ENCODE measurements at regions not wholly inside any gene's neighbourhood (a gene's known extent, or its start where the extent isn't known, plus 50 kb on each side); places are given as distances from the start of the nearest gene placed in this dataset.

DNA sequence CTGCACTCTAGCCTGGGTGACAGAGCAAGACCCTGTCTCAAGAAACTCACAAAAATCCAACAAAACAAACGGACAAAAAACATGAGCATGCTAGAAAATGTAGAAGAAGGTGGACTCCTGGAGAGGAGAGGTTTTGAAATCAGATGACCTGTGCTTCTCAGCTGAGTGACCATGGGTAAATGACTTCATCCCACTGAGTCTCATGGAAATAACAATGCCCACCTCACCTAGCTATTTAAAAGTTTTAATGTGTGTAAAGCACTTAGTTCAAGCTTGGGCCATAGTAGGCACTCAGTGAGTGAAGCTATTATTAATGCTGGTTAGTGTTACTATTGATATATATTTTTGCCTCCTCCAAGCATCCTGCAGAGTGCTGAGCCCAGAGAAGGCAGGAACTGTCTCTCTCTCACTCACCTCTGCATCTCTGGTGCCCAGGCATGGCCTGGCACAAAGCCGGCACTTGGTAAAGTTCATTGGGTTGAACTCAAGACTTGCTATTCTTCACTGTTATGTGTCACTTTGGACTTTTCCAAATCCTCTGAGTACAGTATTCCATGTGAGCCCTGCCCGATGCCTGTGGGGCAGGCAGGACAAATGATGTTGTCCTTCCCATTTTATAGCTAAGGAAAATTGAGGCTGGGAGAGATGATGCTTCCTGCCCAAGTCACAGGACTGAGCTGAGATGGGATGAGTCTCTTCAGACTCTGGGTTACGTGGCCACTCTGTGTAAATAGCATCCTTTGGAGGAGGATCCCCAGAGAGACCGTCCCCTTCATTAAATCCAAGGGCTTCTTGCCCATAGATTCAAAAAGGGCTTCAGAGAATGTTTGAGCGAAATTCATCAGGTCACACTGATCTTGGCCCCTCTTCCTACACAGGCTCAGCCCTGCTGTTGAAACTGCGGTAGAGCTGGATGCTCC lies 81.4 kb upstream of the EMX2 start:
- peaks cover 0 to 12% of the 10 kb centered on the region in 2 experiments for H3K9me3 ChIP-seq (ENCODE audit: control insufficient read depth in 1 of 2, insufficient read depth in 1 of 2, low read length in 2 of 2)
- no peaks in the 10 kb centered on the region for H3K9me3 Mint-ChIP-seq
- no peak overlapping the region for H3K4me3 ChIP-seq (ENCODE audit: low read length)
- POLR2A ChIA-PET = interaction anchor here (0.6 kb wide), 1 partner anchor 174 kb away, joined by 4 read pairs; no protein-coding TSS in a partner anchor
- no peaks in the 10 kb centered on the region for H3K4me1 ChIP-seq (ENCODE audit: insufficient read depth, low read length)
- H3K27me3 ChIP-seq (ENCODE audit: control insufficient read depth in 1 of 2, insufficient read depth in 2 of 2, low read length in 2 of 2) = peaks cover 0 to 4% of the 10 kb centered on the region in 2 experiments
- H3K27ac Mint-ChIP-seq = no peak overlapping the region
- no peaks in the 10 kb centered on the region for H3K4me1 Mint-ChIP-seq (ENCODE audit: low read depth)
- intact Hi-C loops (cut with DNase I, micrococcal nuclease) = no loop called here
- no peaks in the 10 kb centered on the region for H3K36me3 ChIP-seq (ENCODE audit: insufficient read depth, low read length)
- H3K27me3 Mint-ChIP-seq = peaks cover 21% of the 10 kb centered on the region
- H3K27ac ChIP-seq (ENCODE audit: low read depth in 1 of 2, low read length in 2 of 2) = no peak overlapping the region
- no peaks in the 10 kb centered on the region for H3K36me3 Mint-ChIP-seq (ENCODE audit: low read depth)
- DNase-seq = no peak
- ATAC-seq (ENCODE audit: poor library complexity) = no peak
- TF ChIP-seq, protein P1, sequence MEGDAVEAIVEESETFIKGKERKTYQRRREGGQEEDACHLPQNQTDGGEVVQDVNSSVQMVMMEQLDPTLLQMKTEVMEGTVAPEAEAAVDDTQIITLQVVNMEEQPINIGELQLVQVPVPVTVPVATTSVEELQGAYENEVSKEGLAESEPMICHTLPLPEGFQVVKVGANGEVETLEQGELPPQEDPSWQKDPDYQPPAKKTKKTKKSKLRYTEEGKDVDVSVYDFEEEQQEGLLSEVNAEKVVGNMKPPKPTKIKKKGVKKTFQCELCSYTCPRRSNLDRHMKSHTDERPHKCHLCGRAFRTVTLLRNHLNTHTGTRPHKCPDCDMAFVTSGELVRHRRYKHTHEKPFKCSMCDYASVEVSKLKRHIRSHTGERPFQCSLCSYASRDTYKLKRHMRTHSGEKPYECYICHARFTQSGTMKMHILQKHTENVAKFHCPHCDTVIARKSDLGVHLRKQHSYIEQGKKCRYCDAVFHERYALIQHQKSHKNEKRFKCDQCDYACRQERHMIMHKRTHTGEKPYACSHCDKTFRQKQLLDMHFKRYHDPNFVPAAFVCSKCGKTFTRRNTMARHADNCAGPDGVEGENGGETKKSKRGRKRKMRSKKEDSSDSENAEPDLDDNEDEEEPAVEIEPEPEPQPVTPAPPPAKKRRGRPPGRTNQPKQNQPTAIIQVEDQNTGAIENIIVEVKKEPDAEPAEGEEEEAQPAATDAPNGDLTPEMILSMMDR (IDR thresholded peaks at IDR 0.05) = no peak
- H3K4me3 Mint-ChIP-seq = no peak overlapping the region
- CTCF ChIA-PET = no interaction called here

DNA sequence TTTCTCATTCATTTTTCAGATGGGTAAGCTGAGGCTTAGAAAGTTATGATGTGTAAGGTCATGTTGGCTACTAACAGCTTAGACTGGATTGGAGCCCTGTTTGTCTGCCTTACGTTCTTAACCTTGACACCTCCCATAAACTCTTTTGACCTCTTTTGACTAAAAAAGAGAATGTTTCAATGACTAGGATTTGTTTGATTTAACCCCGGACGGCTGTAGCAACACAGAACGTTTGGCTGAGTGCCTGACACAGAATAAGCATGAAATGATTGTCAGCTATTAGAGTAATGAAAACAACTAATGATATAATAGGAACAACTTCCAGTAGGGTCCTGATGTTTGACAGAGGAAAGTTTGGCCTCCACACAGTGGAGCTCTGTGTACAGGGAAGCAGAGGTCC lies 83.3 kb upstream of the PDZD8 start:
- no peaks in the 10 kb centered on the region for H3K36me3 Mint-ChIP-seq (ENCODE audit: low read depth)
- TF ChIP-seq, protein P1 (IDR thresholded peaks at IDR 0.05) = no peak
- no peak overlapping the region for H3K4me3 Mint-ChIP-seq
- no peak overlapping the region for H3K27ac ChIP-seq (ENCODE audit: low read depth in 1 of 2, low read length in 2 of 2)
- no peaks in the 10 kb centered on the region for H3K9me3 Mint-ChIP-seq
- intact Hi-C loops (cut with DNase I, micrococcal nuclease) = no loop called here
- H3K27ac Mint-ChIP-seq = no peak overlapping the region
- no peaks in the 10 kb centered on the region for H3K36me3 ChIP-seq (ENCODE audit: insufficient read depth, low read length)
- peaks cover 0 to 12% of the 10 kb centered on the region in 2 experiments for H3K27me3 ChIP-seq (ENCODE audit: control insufficient read depth in 1 of 2, insufficient read depth in 2 of 2, low read length in 2 of 2)
- ATAC-seq (ENCODE audit: poor library complexity) (no peak), DNase-seq (no peak)
- H3K9me3 ChIP-seq (ENCODE audit: control insufficient read depth in 1 of 2, insufficient read depth in 1 of 2, low read length in 2 of 2) = peaks cover 0 to 15% of the 10 kb centered on the region in 2 experiments
- POLR2A ChIA-PET = no interaction called here
- no peak overlapping the region for H3K4me3 ChIP-seq (ENCODE audit: low read length)
- H3K4me1 ChIP-seq (ENCODE audit: insufficient read depth, low read length) = no peaks in the 10 kb centered on the region
- CTCF ChIA-PET = no interaction called here
- H3K4me1 Mint-ChIP-seq (ENCODE audit: low read depth) = no peaks in the 10 kb centered on the region
- peaks cover 39% of the 10 kb centered on the region for H3K27me3 Mint-ChIP-seq

DNA sequence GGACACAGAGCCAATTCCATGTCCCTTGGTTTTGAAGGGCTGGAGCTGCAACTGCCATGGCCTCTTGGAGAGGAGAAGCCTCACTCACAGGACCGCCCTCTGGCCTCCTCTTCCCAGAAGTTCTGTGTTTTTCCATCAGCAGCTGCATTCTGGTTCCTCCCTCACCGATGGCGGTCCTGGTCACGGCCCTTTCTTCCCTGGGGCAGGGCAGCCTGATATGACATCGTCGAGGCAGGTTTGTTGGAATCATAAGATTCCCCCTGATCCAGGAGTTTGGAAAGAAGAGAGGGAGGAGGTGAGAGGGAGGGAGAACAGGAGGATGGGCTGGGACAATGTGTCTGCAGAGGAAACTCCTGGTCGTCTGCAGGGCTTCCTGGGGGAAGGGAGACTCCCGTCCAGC lies 82.7 kb upstream of the PDZD8 start:
- Mint-ChIP-seq H3K27me3 (peaks cover 43% of the 10 kb centered on the region), H3K4me3 (no peak overlapping the region), H3K4me1 (ENCODE audit: low read depth) (no peaks in the 10 kb centered on the region), H3K36me3 (ENCODE audit: low read depth) (no peaks in the 10 kb centered on the region), H3K9me3 (peaks cover 5% of the 10 kb centered on the region), H3K27ac (no peak overlapping the region)
- Histone ChIP-seq H3K4me1 (ENCODE audit: insufficient read depth, low read length) (no peaks in the 10 kb centered on the region), H3K27me3 (ENCODE audit: control insufficient read depth in 1 of 2, insufficient read depth in 2 of 2, low read length in 2 of 2) (peaks cover 0 to 12% of the 10 kb centered on the region in 2 experiments), H3K27ac (ENCODE audit: low read depth in 1 of 2, low read length in 2 of 2) (no peak overlapping the region), H3K9me3 (ENCODE audit: control insufficient read depth in 1 of 2, insufficient read depth in 1 of 2, low read length in 2 of 2) (peaks cover 0 to 11% of the 10 kb centered on the region in 2 experiments), H3K4me3 (ENCODE audit: low read length) (no peak overlapping the region), H3K36me3 (ENCODE audit: insufficient read depth, low read length) (no peaks in the 10 kb centered on the region)
- TF ChIP-seq, protein P1 (IDR thresholded peaks at IDR 0.05) = no peak
- ATAC-seq (ENCODE audit: poor library complexity) (no peak), DNase-seq (no peak)
- ChIA-PET POLR2A (no interaction called here), CTCF (no interaction called here)
- intact Hi-C loops (cut with DNase I, micrococcal nuclease) = no loop called here
